Jurkat, Clone E6-1 (cell line): ENCODE measurements at regions not wholly inside any gene's neighbourhood (a gene's known extent, or its start where the extent isn't known, plus 50 kb on each side); places are given as distances from the start of the nearest gene placed in this dataset.

Experiments
- DNase-seq: peaks from one replicate; pipeline ENCODE4 v3.0.0-alpha.2; 2011; ENCODE audit warnings: low read depth, low spot score
- H3K4me3 ChIP-seq: 2 replicates; pipeline ENCODE4 v1.5.1; 2011; ENCODE audit warnings: mild to moderate bottlenecking, low read length, control low read depth, moderate library complexity

DNA sequence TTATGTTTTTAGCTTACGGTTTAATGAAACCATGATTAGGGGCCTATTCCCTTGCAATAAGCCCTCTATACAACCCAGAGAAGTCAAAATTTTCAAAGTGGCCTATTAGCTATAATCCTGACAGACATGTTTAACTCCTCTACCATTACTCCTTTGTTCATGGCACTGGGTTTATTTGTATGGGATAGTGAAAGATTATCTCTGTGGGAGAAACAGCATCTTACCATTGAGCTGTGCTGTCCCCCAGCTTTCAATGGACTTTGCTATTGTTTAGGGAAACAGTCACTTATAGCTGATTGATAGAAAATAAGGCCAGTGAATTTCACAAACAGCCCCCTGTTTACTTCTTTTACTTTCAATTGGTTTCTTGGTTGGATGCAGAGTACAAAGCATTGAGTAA, 675.2 kb upstream of the GCFC2 start:
- H3K4me3 ChIP-seq: no peak overlapping the region

DNA sequence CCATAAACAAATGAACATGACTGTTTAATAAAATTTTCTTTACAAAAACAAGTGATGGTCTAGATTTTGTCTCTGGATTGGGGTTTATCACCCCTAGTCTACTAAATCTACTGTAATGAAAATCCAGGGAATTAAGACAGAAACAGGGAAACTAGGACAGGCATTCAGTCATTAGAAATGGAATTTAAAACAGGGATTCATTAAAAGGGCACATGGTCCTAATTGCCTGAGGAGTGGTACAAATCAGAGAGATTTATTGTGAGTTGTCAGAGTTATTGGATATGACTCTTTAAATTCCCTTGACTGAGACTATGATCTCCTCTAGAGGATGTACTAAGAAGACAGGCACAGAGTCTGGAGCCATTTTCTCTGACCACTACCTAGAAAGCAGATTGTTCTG, 670.9 kb upstream of the GCFC2 start:
- no peak for DNase-seq
- H3K4me3 ChIP-seq: no peak overlapping the region

More for the DNA sequence above, 675.2 kb upstream of the GCFC2 start:
- no peak for DNase-seq

DNA sequence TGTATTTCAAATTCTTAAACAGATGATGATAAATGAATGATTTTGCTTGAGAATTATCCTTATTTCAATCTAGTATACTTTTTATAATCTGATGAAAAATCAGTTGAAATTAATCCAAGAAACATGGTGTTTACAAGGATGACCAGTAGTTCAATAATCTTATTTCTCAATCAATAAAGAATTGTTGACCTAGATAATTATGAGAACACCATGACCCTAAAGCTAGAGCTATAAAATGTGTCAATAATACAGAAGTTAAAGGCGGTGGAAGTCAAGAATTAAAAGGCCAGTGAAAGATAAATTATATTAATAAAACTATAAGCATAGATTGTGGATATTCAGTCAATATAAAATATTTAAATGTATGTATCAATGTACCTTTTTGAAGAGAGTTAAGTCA, 667.4 kb upstream of the GCFC2 start:
- no peak for DNase-seq
- no peak overlapping the region for H3K4me3 ChIP-seq

DNA sequence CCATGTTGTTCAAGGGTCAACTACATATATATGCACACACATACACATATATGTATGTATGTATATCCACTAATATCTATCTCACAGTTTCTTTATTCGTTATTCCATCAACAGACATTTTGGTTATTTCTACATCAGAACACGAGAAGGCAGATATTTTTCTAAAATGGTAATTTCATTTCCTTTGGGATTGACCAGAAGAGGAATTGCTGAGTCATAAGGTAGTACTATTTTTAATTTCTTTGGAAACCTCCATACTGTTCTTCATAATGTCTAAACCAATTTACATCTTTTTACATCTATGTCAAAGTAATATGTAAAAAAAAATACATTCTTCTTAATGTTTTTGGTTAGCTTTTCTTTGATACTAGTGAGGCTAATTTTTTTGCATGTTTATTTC, 630.7 kb upstream of the GCFC2 start:
- no peak overlapping the region for H3K4me3 ChIP-seq
- no peak for DNase-seq

DNA sequence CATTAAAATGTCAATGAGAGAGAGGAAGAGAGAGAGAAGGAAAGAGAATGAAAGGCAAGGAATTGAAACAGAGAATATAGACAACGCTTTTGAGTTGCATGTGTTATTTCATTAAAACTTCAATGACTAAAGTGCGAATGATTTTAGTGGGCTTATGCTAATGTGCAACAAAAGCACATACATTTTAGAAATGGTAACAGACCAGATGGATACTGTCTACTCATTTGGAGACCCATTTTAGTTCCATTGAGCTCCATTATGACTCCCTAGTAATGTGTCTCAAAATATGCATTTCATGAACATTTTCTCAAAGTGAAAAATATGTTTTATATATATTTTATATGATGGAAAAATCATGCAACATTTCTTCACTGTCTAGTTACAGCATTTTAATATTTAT, 622.2 kb upstream of the GCFC2 start:
- no peak overlapping the region for H3K4me3 ChIP-seq
- DNase-seq: no peak

DNA sequence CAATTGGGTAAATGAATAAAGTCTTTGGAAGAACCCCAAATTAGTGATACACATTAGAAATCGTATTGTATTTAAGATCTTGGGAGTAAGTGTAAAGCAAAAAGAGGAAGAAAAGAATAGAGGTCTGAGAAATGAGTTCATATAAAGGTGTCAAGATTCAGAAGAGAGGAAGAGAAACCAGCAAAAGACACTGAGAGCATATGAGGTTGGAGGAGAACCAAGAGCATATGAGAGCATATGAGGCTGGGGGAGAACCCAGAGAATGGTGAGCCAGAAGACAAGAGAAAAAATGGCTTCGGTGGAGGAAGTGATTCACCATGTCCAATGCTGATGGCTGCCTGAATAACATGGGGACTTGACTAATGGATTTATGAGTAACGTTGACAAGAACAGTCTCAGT, 620.1 kb upstream of the GCFC2 start:
- DNase-seq: no peak
- H3K4me3 ChIP-seq: no peak overlapping the region

DNA sequence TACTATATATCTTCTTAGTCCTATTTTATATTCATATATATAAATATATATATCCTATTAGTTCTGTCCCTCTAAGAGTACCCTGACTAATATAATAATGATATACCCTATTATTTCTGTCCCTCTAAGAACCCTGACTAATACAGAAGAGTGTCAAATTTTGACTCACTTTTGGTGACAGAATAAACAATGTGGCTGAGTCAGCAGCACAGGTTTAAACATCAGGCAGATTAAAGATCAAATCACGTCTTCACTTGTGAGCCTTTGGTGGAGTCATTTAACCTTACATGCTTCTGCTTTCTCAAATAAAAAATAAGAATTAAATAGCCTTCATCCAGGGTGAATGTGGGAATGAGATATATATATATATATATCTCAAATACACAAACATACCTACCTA, 615.9 kb upstream of the GCFC2 start:
- no peak overlapping the region for H3K4me3 ChIP-seq
- DNase-seq: no peak

DNA sequence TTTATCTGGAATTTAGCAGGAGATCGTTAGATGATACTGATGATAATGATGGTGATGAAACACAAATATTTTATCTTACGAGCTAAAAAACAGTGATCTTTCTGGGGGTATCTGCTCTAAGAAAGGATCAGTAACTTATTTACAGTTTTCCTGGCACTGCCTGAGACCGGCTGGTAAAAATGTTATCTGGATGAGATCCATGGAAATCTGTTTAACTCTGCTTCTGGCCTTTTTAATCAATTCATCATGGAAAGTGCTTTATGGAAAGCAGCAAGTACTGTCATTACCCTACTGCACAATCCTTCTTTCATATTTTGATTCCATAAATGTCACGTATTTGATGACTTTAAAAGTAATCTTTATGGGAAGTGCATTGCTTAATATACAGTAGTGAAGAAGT, 612.7 kb upstream of the GCFC2 start:
- DNase-seq: no peak
- no peak overlapping the region for H3K4me3 ChIP-seq

DNA sequence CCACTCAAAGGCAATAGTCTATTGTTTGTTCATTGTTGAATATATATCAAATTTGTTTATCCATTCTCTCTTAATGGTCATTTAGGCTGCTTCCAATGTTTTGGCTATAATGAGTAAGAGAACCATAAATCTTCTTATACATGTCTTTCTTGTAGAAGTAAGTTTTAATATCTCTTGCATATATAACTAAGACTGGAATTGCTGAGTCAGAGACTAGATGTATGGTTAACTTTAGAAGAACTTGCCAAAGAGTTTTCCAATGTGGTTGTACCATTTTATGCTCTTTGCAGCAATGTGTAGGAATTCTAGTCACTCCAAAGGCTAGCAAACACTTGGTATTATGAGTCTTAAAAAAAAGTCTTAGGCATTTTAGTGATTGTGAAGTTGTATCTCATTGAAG, 610.0 kb upstream of the GCFC2 start:
- no peak overlapping the region for H3K4me3 ChIP-seq
- DNase-seq: no peak

DNA sequence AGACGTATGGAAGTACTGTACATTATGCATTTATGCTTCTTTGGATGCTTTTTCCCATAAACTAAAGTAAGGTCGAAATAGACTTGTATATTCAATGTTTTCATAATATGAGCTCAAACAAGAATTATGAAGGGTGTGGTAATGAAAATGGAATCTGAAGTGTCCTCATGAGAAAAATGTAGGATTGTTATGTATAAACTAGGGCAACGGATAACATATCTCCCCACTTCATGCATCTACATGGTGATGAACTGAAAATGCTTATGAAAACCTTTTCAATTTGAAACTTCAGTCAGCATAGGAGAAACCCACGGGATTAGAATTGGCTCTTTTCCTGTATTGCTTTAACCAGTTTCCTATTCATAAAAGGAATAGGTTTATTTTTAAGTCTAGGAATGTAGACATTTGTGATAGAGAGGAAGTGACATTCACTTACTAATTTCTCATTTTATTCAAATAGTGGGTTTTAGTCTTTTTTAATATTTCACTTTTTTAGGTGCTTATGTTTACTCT, 608.2 kb upstream of the GCFC2 start:
- no peak for DNase-seq
- H3K4me3 ChIP-seq: no peak overlapping the region

DNA sequence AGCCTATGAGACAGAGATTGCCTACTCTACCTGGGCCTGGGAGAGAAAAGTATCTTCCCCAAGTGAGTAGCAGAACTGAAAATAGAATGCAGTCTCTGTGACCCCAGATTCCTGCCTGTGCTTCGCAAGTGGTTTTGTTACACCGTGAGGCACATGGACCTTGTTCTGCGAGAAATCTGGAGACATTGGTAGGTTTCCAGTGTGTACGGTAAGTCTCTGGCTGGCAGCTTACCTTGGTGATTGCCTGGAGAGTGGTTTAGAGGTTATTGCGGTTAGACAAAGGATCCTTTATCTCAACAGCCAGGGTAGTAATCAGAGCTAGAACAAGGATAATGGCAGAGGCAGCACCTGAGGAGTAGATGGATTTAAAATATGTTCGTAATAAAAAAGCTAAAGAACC, 606.0 kb upstream of the GCFC2 start:
- no peak overlapping the region for H3K4me3 ChIP-seq

DNA sequence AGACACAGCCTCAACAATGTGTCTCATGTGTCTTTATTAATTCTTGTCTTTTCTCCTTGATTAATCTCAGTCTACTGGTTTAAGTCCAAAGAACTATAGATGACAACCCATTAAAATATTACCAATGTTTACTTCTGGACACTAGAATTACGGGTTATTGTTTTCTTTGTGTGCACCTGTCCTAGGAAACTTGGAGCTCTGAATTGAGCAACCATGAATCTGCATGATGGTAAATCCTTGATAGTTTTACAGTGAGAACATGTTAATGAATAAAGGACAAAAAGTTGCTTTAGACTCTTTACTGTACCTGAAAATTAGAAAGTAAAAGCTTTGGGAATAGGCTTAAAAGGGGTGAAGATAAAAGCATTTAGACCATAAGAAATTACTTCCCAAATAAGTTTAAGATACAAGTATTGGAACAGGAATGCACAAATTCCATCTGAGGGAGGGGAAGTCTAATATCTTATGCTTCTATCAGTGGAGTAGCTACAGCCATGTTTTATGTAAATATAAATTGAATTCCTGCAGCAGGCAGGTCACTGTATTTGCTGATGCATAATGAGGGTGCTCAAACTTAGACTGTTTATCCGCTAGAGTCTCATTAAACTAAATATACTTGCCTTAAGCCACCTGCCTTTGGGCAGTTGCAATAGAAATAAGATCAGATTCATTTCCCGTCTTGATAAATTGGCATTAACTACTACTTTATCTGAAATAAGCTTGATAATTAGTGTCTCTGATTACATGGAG, 603.7 kb upstream of the GCFC2 start:
- no peak overlapping the region for H3K4me3 ChIP-seq
- no peak for DNase-seq

More for the DNA sequence above, 606.0 kb upstream of the GCFC2 start:
- peak; percentile 88 for DNase-seq

DNA sequence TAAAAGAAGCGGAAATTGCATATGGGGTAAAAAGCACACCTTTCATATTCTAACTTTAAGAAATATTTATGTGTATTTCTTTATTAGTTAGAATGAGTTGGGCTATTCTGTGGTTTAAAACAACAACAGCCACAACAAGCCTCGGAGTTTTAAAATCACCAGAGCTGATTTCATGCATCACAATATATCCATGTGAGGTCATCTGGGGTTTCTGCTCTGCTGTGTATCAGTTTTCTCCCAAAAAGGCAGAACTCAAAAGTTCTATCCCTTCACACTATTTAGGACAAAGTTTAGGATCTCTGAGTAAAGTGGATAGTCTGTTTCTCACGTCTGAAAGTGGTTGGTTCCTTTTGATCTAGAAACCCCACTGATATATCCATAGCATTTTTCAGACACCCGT, 601.5 kb upstream of the GCFC2 start:
- no peak for DNase-seq
- H3K4me3 ChIP-seq: no peak overlapping the region

DNA sequence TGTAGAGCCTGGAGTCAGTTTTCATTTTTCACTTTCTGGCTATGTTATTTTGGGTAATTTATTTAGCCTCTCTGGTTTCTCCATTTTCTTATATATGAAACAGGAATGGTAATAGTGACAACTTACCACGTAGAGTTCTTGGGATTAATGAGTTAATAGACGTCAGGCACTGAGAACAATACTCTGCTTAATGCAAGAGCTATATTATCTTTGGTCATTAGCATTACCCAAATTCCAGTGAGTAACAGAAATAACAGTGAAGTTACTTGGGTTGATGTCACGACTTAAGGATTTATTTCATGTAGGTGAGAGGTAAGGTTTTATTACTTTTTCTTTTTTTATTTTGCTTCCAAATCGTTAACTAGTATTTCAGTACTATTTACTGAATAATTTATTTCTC, 601.0 kb upstream of the GCFC2 start:
- DNase-seq: no peak
- H3K4me3 ChIP-seq: no peak overlapping the region

DNA sequence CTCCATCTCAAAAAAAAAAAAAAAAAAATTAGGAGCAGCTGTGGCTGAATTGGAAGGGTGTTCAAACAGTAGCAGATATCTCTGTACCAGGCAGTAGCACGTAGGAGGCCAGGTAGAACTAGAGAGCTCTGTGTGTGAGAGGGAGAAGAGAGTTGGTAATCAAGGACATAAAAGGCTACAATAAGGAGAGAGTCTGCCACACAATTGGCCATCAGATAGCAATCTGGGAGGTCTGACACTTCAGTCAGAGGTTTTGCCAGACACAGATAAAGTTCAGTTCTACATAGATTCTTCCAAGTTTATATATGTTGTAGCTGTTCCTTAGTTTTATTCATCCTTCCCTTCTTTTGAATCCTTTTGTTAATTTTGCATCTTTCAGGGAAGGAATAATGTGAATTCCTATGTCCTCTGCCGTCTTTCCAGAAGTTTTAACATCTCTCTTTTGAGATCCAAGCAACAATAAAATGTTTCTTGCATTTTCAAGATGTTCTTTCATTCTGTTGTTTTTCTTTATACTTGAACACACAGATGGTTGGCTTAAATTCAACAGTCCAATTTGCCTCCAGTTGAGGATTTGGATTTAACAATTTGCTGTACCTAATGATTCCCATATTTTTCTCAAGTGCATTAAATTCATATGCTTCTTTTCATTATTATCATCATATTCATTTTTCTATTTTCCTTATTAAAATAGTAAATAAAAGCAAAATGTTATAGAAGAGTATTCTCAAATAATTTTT, 600.3 kb upstream of the GCFC2 start:
- DNase-seq: no peak
- H3K4me3 ChIP-seq: no peak overlapping the region

DNA sequence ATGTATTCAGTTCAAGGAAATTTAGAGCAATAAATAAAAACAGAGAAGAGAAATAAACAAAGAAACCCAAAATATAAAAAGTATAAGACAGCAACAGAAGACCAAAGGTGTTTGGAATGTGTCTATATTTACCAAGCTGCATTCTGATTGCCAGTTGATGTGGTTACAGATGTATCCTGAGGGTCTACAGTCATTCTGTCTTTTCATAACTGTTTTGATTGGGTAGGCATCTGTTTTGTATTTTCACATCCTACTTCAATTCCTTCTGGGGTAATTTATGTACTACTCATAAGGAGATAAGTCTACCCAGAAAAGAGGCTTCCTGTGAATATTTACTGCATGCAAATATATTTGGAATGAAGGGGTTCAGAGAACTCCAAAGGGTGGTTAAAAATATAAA, 596.8 kb upstream of the GCFC2 start:
- peak; percentile 73 for DNase-seq
- H3K4me3 ChIP-seq: no peak overlapping the region

DNA sequence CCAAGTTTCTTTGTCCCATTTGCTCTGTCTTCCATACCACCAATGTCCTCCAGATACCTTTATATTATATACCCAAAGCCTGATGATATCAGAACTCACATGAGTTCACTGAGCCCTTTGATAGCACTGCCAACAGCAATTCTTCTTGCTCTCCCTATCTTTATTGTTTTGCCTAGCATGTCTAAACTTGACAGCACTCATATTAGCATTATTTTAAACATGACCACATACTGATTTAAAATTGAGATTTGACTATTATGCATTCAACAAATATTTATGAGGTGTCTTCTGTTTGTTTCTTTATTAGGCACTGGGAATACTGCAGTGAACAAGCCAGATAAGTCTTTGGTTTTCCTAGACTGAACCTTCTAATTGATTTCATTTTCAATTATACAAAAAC, 587.3 kb upstream of the GCFC2 start:
- DNase-seq: no peak
- no peak overlapping the region for H3K4me3 ChIP-seq

DNA sequence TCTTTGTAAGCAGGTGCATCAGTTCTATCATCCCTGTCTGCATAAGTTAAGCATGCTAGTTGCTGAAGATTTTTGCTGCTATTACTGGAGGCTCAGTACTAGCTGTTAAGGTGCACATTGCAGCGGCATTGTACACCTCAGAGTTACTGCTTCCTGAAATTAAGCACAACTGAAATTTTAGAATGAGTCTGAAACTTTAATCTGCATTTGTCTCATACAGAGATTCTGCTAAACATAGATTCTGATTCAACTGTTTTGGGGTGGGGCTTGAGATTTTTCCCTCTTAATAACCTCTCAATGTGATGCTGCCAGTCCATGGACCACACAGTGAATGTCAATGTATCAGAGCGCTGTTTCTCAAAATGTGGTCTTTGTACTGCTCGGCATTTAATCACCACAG, 585.7 kb upstream of the GCFC2 start:
- H3K4me3 ChIP-seq: no peak overlapping the region
- no peak for DNase-seq

DNA sequence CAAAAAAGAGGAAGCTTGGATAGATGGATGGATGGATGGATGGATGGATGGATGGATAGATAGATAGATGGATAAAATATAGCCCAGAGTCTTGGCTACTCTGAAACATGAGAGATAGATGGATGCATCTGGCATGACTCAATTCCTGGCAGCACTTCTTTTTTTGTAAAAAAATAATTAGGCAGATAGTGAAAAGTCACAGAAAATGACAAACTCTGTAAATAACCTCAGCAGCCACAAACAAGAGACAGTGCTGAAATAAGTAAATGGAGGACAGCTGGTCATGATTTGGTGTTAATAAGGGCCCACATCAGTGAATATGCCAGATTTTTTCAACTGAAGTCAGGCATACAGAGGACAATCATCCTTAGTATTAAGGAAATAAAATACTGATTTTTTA, 585.0 kb upstream of the GCFC2 start:
- no peak for DNase-seq
- no peak overlapping the region for H3K4me3 ChIP-seq

DNA sequence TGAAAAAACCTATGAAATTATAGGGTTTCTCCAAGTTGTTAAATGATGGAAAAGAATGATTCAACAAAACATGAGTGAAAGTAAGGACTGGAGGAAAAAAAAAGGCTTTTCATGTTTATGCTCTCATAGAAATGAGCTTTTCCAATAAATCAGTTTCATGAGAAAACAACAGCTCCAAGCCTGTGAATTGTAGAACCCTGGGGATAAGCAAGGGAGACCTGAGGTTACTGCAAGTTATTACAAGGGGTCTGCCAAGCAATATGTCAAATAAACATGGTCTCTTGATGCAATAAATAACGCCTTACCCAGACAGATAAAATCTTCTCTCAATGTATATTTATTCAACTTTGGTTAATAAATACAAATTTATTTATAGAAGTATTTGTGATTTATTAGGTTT, 577.9 kb upstream of the GCFC2 start:
- DNase-seq: no peak
- H3K4me3 ChIP-seq: no peak overlapping the region

DNA sequence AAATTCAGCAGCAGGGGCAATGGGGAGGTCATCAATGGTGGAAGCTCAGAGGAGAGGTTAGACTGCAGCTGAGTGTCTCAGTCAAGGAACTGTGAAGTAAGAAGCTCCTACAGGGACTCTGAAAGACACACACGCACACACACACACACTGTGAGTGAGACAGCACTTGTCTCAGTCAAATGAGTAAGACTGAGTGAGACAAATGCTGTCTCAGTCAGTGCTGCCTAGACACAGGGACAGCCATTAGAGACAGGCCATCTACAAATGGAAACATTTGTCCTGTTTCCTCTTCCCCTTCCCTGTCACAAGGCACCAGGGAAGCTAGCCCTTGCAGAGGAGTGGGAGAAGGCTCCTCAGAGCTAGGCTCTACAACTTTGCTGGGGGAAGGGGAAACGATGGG, 577.4 kb upstream of the GCFC2 start:
- no peak overlapping the region for H3K4me3 ChIP-seq
- no peak for DNase-seq
